NCI-H2227 (cell line): ENCODE measurements at regions not wholly inside any gene's neighbourhood (a gene's known extent, or its start where the extent isn't known, plus 50 kb on each side); places are given as distances from the start of the nearest gene placed in this dataset.

Source experiments
- DNase-seq: peaks from one replicate; lab custom pipeline; 2025; ENCODE audit not compliant: unreplicated experiment; lab: John Stamatoyannopoulos, UW

DNA sequence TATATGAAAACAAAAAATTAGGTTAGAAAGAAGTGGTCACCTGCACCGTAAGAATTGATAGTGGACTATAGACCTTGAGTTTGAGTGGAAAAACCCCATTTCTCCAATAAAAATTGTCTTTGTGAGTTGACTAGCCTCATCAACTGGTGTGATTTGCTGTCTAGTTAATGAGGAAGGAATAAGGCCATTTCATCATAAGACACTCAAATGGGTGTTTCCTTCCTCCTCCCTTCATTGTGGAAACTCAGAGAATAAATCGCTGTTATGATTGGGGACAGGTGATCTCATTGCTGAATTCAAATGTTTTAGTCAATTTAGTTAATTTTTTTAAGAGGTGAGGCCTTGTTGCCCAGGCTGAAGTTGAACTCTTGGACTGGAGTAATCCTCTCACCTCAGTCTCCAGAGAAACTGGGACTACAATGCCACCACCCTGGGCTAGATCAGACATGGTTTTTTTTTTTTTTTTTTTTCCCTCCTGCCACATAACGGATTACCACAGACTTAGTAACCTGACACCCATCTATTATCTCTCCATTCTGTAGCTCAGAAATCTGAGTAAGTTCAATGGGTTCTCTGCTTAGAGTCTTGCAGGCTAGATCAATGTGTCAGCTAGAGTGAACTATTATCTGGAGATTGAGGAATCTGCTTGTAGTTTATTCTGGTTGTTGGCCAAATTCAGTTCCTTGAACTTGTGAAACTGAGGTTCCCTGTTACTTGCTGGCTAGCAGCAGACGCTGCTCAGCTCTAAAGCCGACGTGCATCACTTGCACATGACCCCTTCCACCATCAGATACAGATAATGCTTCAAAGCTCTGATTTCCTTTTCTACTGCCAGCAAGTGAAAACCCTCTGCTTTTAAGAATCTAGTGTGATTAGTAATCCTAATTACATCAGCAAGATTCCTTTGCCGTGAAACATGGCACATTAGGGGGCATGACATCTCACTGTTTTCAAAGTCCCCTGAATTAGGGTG lies 663.8 kb upstream of the CDH9 start:
- no peak for DNase-seq

DNA sequence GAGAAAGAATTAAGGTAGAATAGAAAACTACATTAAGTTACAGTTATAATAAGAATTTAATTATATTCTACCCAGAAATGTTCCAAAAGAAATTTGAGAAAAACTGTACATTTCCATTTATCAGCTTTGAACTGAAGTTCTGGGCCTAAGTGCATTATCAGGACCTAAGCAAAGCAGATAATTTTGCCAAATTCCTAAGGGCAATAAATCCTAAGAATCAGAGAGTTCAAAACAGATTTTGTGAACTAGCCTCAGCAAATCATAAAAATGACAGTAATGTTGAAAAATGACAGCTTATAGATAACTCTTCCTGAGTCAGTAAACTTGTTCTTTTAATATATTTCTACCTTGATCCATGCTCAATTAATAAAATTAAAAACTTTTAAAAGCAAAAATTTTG lies 662.1 kb upstream of the CDH9 start:
- no peak for DNase-seq

DNA sequence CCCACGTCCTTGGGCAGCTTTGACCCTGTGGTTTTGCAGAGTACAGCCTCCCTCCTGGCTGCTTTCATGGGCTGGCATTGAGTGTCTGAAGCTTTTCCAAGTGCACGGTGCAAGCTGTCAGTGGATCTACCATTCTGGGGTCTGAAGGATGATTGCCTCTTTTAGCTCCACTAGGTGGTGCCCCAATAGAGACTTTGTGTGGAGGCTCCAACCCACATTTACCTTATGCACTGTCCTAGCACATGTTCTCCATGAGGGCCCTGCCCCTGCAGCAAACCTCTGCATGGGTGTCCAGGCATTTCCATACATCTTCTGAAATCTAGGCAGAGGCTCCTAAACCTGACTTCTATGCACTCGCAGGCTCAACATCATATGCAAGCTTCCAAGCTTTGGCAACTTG lies 644.2 kb upstream of the CDH9 start:
- DNase-seq: no peak

DNA sequence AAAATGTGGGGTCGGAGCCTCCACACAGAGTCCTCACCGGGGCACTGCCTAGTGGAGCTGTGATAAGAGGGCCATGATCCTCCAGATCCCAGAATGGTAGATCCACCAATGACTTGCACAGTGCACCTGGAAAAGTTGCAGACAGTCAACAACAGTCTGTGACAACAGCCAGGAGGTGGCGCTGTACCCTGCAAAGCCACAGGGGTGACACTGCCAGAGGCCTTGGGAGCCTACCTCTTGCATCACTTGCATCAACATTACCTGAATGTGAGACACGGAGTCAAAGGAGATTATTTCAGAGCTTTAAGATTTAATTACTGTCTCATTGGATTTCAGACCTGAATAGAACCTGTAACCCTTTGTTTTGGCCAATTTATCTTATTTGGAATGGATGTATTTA lies 614.1 kb upstream of the CDH9 start:
- no peak for DNase-seq

DNA sequence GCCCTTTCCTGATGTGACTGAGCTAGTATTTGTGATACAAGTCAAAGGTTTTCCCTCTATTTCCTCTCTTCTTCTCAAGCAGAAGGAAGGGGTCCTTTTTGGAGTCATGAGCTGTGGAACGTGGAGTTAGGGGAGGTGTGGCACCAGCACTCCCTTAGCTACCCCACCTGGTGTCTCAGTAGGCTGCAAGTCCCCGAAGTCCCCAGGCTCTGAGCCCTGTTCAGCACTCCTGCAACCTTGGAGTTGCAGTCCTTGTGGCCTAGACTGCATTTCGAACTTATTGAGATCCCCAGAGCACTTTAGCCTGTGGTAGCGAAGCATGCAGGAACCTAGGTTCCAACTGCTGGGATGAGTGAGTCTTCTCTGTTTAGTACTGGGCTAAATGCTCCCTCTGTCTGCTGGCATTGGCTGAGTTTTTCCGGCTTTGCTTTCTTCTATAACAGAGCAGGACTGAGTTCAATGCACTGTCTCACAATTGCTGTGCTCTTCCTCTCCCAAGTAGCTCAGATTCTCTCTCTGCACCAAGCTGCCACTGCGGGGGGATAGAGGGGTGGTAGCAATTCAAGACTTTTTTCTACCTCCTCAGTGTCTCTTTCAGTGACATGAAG lies 600.7 kb upstream of the CDH9 start:
- DNase-seq: no peak

DNA sequence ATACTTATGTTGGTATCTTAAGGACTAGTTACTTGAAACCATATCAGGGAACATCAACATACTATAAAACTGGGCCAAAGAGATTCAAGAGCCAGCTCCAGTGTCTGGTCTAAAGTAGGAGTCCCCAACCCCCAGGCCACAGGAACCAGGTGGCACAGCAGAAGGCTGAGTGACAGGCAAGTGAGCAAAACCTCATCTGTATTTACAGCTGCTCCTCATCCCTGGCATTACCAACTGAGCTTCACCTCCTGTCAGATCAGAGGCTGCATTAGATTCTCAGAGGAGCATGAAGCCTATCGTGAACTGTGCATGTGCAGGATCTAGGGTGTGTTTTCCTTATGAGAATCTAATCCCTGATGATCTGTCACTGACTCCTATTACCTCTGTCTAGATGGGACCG lies 581.6 kb upstream of the CDH9 start:
- DNase-seq: no peak

DNA sequence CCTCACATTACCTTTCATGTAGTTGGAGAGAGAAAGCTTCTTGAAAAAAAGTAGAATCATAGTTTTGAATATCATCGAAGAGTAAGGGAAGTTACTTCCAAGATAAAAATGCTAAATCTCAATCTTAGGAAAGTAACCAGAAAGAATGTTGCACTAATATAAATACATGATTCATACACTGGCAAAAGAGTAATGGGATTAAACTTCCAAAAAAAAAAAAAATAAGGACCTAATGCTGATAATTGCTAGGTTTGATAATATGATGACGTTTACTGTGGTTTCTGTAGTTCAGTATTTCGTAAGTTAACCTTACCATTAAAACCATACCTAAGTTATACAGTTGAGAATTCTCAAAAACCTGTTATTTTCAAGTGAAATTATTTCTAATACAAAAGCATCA lies 573.8 kb upstream of the CDH9 start:
- DNase-seq: no peak

DNA sequence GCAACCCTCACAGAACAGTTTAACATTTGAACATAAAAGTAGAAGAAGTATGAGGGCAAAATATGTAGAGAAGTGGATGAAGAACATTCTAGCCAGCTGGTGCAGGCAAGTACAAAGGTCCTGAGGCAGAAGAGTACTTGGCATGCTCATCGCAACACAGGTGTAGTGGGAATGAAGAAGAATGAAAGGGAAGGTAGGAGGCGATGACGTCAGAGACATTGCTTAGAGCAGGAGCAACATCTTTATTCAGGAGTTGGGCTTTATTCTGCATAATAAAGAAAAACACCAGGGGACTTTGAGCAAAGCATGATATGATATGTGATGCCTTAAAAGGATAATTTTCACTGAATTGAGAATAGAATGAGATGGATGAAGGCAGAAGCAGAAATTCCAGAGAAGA lies 570.6 kb upstream of the CDH9 start:
- no peak for DNase-seq

DNA sequence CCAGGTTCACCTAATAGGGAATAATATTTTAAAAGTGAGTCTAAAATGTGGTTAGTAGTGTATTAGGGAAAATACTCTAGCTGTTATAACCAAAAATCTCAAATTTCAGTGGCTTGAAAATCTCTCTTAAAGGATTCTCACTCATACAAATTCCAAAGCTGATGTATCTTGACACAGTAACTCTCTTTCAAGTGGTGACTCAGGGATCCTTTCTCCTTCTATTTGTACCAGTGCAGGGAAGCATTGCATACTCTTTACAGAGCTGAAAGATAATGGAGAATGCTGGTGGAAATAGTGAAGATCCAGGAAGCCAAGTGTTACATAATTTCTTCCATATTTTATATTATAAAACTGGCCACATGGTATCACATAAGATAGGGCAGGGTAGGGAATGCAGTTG lies 560.2 kb upstream of the CDH9 start:
- DNase-seq: no peak

DNA sequence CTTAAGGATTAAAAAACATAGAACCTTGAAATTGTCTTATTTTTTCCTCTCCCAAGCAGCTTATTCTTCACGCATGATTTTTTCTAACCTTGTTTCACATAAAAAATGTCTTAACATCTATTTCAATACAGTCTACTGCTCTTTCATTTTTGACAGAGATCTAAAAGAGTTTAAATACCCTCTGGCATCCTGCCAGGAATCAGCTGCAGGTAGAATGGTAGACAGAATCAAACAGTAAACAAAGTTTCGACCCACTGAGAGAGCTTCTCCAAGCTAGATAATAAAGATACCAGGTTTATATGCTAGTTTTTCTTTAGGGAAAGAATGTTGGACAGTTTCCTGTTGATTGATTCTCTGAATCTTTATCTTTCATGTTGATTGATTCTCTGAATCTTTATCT lies 555.8 kb upstream of the CDH9 start:
- DNase-seq: no peak

DNA sequence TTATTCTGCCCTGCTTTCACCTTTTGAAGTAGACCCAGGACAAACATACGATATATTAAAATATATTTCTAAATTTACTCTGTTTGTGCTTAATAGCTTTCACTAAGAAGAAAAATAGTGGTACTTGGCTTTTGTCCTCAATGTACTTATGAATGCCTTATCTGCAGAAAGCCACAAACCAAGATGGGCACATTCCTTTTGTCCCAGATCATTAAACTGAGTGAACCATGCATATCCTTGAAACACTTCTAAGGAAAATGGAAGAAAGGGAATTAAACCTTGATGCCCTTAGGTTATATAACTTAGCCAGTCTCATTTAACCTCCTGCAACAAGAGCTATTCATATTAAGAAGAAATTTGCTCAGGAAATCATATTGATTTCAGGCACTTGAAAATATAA lies 553.8 kb upstream of the CDH9 start:
- DNase-seq: no peak

DNA sequence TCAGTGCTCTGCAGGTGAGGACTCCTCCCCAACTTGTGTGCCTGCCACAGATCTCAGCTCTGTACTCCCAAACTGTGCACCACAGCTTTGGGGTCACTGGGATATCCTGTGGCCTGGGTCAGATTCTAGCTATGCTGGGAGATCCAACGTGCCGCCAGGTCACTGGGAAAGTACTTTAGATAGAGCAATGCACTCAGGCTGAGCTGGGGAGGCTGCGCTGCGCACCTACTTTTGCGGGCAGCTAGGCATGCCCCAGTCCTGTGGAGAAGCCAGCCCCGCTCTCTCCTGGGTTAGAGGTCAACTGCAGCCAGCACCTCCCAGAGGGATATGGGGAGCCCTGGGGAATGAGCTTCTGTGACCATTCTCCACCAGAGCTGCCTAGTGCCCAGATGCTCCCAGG lies 552.1 kb upstream of the CDH9 start:
- no peak for DNase-seq

DNA sequence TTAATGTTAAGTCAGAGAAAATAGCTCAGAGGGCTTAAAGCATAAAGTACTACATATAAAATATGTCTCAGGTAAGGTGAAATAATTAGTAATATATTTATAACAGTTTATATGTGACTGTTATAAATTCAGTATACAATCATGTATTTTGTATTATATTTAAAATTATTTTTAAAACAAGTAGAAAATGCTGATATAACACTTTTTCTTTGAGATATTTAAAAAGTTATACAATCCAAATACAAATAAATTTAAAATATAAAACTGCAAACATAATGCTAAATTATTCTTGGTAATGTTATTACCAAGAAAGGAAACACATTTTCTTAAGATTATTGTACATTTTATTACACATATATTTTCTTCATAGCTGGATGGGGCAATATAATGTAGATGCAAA lies 539.9 kb upstream of the CDH9 start:
- DNase-seq: no peak

DNA sequence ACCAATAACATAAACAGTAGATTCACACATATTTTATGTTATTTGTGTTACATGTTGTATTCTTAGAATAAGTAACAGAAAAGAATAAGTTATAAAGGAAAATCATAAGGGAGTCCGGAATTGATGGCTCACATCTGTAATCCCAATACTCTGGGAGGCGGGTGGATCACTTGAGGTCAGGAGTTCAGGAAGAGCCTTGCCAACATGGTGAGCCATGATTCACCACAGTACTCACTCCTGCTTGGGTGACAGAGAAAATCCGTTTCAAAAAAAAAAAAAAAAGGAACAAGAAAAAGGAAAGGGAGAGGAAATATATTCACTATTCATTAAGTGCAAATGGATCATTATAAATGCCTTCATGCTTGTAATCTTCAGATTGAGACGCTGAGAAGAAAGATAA lies 533.3 kb upstream of the CDH9 start:
- DNase-seq: no peak

DNA sequence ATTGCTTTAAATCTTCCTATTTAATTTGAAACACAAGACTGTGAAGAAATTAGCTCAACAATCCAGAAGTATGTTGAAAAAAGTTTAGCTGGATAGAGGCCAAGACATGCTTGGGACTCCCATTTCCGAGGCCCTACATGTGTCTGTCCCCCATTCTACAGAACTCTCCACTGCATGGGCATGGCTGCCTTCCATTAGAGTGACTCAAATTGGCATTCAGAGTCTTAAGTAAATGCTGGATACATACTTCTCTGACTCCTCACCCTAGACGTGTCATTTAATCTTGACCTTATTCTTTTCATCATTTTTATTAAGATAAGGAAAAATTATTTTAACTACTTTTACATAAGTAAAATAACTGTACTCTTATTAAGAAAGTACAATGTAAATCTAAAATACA lies 530.4 kb upstream of the CDH9 start:
- DNase-seq: no peak

DNA sequence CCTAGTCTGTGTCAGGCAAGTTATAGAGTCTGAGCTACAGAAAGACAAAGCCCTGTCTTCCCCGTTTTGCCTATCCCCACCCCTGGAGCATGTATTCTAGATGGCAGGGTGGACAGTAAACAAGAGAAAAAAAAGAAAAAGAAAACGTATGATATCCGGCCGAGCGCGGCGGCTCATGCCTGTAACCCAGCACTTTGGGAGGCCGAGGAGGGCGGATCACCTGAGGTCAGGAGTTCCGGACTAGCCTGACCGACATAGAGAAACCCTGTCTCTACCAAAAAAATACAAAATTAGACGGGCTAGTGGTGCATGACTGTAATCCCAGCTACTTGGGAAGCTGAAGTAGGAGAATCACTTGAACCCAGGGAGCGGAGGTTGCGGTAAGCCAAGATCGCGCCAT lies 523.0 kb upstream of the CDH9 start:
- no peak for DNase-seq

DNA sequence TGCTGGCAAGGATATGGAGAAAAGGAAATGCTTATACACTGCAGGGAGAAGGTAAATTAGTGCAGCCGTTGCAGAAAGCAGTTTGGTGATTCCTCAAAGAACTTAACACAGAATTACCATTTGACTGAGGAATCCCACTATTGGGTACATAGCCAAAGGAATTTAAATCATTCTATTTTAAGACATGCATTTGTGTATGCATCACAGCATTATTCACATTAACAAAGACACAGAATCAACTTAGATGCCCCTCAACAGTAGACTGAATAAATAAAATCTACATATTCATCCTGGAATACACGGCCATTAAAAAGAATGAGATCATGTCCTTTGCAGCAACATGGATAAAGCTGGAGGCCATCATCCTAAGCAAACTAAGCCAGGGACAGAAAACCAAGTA lies 510.1 kb upstream of the CDH9 start:
- DNase-seq: no peak

DNA sequence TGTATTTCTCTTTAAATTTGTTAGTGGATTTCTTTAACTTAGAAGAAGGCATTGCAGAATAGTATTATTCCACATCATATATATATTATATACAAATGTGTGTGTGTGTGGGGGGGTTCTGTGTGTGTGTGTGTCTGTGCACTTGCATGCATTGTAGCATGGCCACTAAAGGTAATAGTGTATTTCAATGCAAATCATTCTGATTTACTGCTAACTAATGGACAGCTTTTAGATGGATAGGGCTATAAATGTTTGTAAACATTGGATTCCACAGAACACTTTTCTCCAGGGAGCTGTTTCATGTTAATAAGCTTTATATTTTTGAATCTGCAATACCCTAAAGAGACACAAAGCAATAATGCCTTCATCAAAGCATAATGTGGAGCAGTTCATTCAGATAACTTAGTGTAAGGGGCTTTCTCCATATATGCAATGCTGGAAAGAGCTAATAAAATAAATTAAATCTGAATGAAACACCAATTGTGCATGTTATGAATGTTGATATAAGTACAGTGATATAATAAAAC lies 496.7 kb upstream of the CDH9 start:
- no peak for DNase-seq

DNA sequence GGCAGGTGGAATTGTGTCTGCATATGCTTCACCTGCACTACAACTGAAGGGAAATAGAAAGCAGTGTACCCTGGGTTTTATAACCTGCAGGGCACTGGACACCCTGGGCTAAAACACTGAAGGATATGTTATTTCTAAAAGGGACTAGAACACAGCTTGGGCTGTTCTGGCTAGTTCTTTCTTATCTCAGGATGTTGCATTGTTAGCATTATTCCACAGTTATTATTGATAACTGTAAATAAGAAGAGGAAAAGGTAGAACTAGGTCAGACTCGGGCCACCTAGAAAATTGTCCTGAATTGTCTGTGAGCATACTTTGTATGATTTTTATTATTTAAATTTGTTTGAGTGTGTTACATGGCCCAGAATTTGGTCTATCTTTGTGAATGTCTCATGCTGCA lies 493.9 kb upstream of the CDH9 start:
- DNase-seq: no peak

DNA sequence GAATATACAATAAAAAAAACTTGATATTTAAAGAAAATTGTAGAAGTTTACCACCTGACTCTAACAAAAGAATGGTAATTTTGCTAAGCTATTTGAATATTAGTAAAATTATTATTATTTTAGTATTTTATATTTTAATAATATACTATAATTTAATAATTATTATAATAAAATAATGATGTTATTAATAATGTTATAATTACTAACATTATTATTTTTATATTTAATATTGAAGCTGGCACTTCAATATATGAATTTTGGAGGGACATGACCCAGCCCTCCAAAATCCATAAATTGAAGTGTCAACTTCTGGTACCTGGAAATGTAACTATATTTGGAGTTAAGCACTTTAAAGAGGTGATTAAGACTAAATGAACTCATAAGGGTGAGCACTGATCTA lies 486.1 kb upstream of the CDH9 start:
- no peak for DNase-seq

DNA sequence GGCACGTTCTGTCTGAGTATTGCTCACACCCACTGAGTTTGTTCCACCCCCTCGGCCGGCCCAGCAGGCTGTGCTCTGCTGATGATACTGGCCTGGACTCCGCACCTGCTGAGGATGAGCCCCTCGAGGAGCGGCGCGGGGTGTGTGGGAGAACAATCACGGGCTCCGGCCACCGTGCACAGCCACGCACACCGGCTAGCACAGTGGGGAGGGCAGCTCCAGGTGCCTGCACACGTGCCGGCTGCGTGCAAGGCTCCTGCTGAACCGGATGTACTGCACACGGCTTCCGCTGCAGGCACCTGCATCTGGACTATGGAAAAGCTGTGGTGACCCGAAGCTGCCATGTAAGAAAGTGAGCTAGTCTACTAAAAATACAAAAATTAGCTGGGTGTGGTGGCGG lies 485.2 kb upstream of the CDH9 start:
- no peak for DNase-seq

DNA sequence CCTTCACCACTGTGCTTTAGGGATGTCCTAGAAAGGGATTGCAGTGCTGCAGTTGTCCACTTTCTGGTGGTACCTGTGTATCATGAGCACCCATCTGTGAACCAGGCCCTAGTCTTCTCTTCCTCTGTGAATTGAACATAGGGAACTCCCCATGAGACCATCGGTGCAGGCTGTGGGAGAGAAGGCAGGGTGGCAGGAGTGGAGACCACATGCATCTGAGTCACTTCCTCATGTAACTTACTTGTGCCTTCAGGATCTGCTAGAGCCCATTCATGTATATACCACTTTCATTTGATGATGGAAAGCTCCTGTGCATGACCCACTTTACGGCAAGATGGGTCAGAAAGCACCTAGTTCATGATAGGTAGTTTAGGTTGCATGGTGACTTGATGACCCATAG lies 478.1 kb upstream of the CDH9 start:
- DNase-seq: no peak

DNA sequence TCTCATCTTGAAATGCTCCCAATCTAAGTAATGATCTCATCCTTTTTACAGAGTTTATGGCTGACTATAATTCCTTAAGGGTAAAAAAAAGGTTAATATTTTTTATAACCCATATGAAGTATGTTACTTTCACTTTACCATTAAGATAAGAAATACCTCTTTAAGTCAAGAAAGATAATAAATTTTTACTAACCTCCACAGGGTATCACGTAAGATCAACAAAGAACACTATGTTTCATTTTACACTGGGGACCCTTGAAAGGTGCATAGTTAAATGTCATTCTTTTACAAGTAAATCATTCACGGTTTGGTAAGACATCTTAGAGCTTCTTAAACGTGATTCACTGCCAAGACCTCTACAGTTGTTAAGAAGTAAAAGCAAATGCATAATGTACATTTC lies 472.7 kb upstream of the CDH9 start:
- no peak for DNase-seq
